GM12878 (cell line): ENCODE measurements at regions not wholly inside any gene's neighbourhood (a gene's known extent, or its start where the extent isn't known, plus 50 kb on each side); places are given as distances from the start of the nearest gene placed in this dataset.

ENCODE experiments used
- ATAC-seq: fragments of 200-7000 bp; cut with Tn5 transposase; 3 replicates; pipeline ENCODE4 v1.9.1; 2020; ENCODE audit warnings: mild to moderate bottlenecking, moderate library complexity
- BruUV-seq: library from RNA; stranded (reverse); fragments of 400-500 nt; replicated peaks from 2 replicates; lab custom pipeline; 2021; lab: Mats Ljungman, UMichigan
- CTCF ChIA-PET: fragments of 300-600 bp; sonication (Branson Sonifier 250); formaldehyde crosslinking; extraction: SDS; loops from one replicate; lab custom pipeline; 2021; ENCODE audit warnings: inconsistent platforms; lab: Yijun Ruan, JAX
- POLR2A ChIA-PET: fragments of 350-600 bp; formaldehyde crosslinking; extraction: SDS; loops from one replicate; lab custom pipeline; 2021; ENCODE audit warnings: inconsistent platforms; lab: Charles Lee
- RAD21 ChIA-PET: fragments of 300-600 bp; sonication (Branson Sonifier 250); formaldehyde crosslinking; loops from one replicate; lab custom pipeline; 2023; ENCODE audit warnings: antibody characterized with exemption; ENCODE audit not compliant: unreplicated experiment; lab: Charles Lee
- SMC1A ChIA-PET: fragments of 300-600 bp; sonication (Branson Sonifier 250); formaldehyde crosslinking; loops from one replicate; lab custom pipeline; 2023; ENCODE audit not compliant: unreplicated experiment, uncharacterized antibody; lab: Charles Lee
- DNase-seq: peaks from one replicate; pipeline ENCODE4 v3.0.0-alpha.2; 2011; ENCODE audit warnings: low read depth, low spot score
- FAIRE-seq: peaks from 3 replicates; lab custom pipeline; 2011; peaks lifted over from hg19 to GRCh38; lab: Jason Lieb, UNC
- H2AFZ ChIP-seq: 2 replicates; pipeline ENCODE4 v1.6.0; 2011; ENCODE audit warnings: low read depth, low read length, control low read depth; ENCODE audit not compliant: control insufficient read depth
- H3K27ac ChIP-seq: 2 replicates; pipeline ENCODE4 v1.5.1; 2011; ENCODE audit warnings: control low read depth; ENCODE audit not compliant: control insufficient read depth, insufficient read depth
- H3K27me3 ChIP-seq, 2 experiments: replicated peaks in 1 of 2; 2 replicates each; pipeline versions ENCODE4 v1.6.0 to v1.6.1; 2011; ENCODE audit warnings: low read length in 1 of 2; ENCODE audit not compliant: control insufficient read depth in 2 of 2, insufficient read depth in 2 of 2
- H3K36me3 ChIP-seq, 2 experiments: 2 replicates each; pipeline ENCODE4 v1.5.1; 2011; ENCODE audit warnings: low read length in 1 of 2; ENCODE audit not compliant: control insufficient read depth in 2 of 2, insufficient read depth in 2 of 2
- H3K4me1 ChIP-seq: 2 replicates; pipeline ENCODE4 v1.6.1; 2011; ENCODE audit warnings: mild to moderate bottlenecking, low read length, moderate library complexity, mixed read lengths; ENCODE audit not compliant: control insufficient read depth, insufficient read depth
- H3K4me2 ChIP-seq: 2 replicates; pipeline ENCODE4 v1.6.0; 2011; ENCODE audit warnings: control low read depth; ENCODE audit not compliant: control insufficient read depth, insufficient read depth
- H3K4me3 ChIP-seq: fragments of 200-600 bp; sonication (generic); 2 replicates; pipeline ENCODE4 v1.5.1; 2016
- H3K79me2 ChIP-seq: 2 replicates; pipeline ENCODE4 v1.6.0; 2011; ENCODE audit warnings: low read length; ENCODE audit not compliant: control insufficient read depth, insufficient read depth
- H3K9ac ChIP-seq: 2 replicates; pipeline ENCODE4 v1.8.0; 2011; ENCODE audit warnings: low read length, control low read depth, mixed read lengths; ENCODE audit not compliant: control insufficient read depth, insufficient read depth
- H3K9me3 ChIP-seq: replicated peaks from 3 replicates; pipeline ENCODE4 v1.5.1; 2011; ENCODE audit warnings: mild to moderate bottlenecking, low read length; ENCODE audit not compliant: control insufficient read depth, insufficient read depth
- H4K20me1 ChIP-seq: 2 replicates; pipeline ENCODE4 v1.6.0; 2011; ENCODE audit not compliant: control insufficient read depth, insufficient read depth
- BHLHE40 ChIP-seq, 2 experiments: fragments of 450-650 bp in 1 of 2; IDR thresholded peaks; 2 replicates each; pipeline ENCODE4 v1.6.1; 2011 to 2017; ENCODE audit warnings: low read depth in 2 of 2, borderline replicate concordance in 1 of 2, improper control_type of control experiment in 1 of 2, low read length in 1 of 2, mild to moderate bottlenecking in 1 of 2
- HDAC6 ChIP-seq: fragments of 200-600 bp; sonication (generic); IDR thresholded peaks from one replicate; pipeline ENCODE4 v1.8.0; 2017; ENCODE audit warnings: antibody characterized with exemption; ENCODE audit not compliant: unreplicated experiment
- MEF2B ChIP-seq: fragments of 450-650 bp; IDR thresholded peaks from 2 replicates; pipeline ENCODE4 v1.6.1; 2018; ENCODE audit warnings: mild to moderate bottlenecking, moderate library complexity; ENCODE audit not compliant: partially characterized antibody, poor library complexity, severe bottlenecking
- TCF12 ChIP-seq: IDR thresholded peaks from 2 replicates; pipeline ENCODE4 v1.6.1; 2011; ENCODE audit warnings: low read depth, mild to moderate bottlenecking, low read length
- ZSCAN29 ChIP-seq: fragments of 450-650 bp; IDR thresholded peaks from 2 replicates; pipeline ENCODE4 v1.6.1; 2017; ENCODE audit warnings: mild to moderate bottlenecking, moderate library complexity
- WGBS: methylation state at CpG from one replicate; pipeline ENCODE4 v1.1.6; 2016; ENCODE audit warnings: low lambda C conversion rate; ENCODE audit not compliant: insufficient replicate concordance, insufficient coverage; ENCODE audit errors: missing lambda C conversion rate; 5-methylcytosine and 5-hydroxymethylcytosine counted together
- in situ Hi-C: fragments of 300-500 bp; cut with MboI; formaldehyde crosslinking; loops from 9 replicates; pipeline ENCODE4 v1.14.3; 2018; ENCODE audit warnings: mixed read lengths
- intact Hi-C: fragments of 100-400 bp; cut with micrococcal nuclease; formaldehyde crosslinking; loops from one replicate; pipeline ENCODE4 v1.14.2; 2022; ENCODE audit not compliant: unreplicated experiment
- TF ChIP-seq, protein P1 (sequence below): fragments of 450-650 bp; IDR thresholded peaks from 2 replicates; pipeline ENCODE4 v1.6.1; 2017; ENCODE audit warnings: mild to moderate bottlenecking
- TF ChIP-seq, protein P2 (sequence below): fragments of 450-650 bp; IDR thresholded peaks from 2 replicates; pipeline ENCODE4 v1.6.1; 2016; ENCODE audit warnings: mild to moderate bottlenecking
- TF ChIP-seq, protein P3 (sequence below): fragments of 450-650 bp; IDR thresholded peaks from 2 replicates; pipeline ENCODE4 v1.6.1; 2018; ENCODE audit warnings: mild to moderate bottlenecking, low read depth, moderate library complexity; ENCODE audit not compliant: partially characterized antibody

DNA sequence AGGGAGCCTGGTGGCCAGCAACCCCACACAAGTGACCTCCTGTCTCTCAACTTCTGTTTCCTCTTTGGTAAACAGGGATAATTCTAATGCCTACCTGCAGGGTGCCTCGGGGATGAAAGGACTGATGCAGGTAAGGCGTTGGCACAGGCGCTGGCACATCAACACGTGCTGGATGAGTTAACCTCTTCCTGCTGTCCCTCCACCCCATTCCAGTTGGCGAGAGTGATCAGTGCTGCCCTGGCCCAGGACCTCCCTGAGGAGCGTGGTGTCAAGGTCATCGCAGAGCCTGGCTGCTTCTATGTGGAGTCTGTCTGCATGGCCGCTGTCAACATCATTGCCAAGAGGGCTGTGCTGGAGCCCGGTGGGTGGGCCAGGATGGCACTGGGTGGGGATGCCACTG lies 69.1 kb upstream of the TINAGL1 start:
- H2AFZ ChIP-seq, result no peak overlapping the region
- ChIA-PET RAD21 (interaction anchor here (1.2 to 7.5 kb wide), 9 partner anchors 17 to 114 kb away, joined by 3 to 122 read pairs (median 41); no protein-coding TSS in a partner anchor), POLR2A (interaction anchor here (0.7 to 8.3 kb wide), 11 partner anchors 13 to 86 kb away, joined by 3 to 260 read pairs (median 6); no protein-coding TSS in a partner anchor), SMC1A (interaction anchor here (0.6 to 9.0 kb wide), 17 partner anchors 13 to 114 kb away, joined by 3 to 230 read pairs (median 9); no protein-coding TSS in a partner anchor), CTCF (interaction anchor here (0.5 to 6.6 kb wide), 13 partner anchors 16 to 113 kb away, joined by 3 to 73 read pairs (median 8); no protein-coding TSS in a partner anchor)
- FAIRE-seq (no peak), ATAC-seq (no peak; the same call in 1 of the 3 replicates), DNase-seq (no peak)
- no peaks in the 10 kb centered on the region for H3K36me3 ChIP-seq
- no peak overlapping the region for H3K27ac ChIP-seq
- 72% methylated on average over 9 of the region's 9 CpGs for WGBS
- in situ Hi-C loops, result no loop called here
- no peaks in the 10 kb centered on the region for H3K9me3 ChIP-seq
- no peaks in the 10 kb centered on the region for H3K27me3 ChIP-seq
- H3K4me2 ChIP-seq, result no peak overlapping the region
- TF ChIP-seq HDAC6, result no peak
- no peak for TF ChIP-seq MEF2B
- no peak for TF ChIP-seq ZSCAN29
- TF ChIP-seq, protein P1, sequence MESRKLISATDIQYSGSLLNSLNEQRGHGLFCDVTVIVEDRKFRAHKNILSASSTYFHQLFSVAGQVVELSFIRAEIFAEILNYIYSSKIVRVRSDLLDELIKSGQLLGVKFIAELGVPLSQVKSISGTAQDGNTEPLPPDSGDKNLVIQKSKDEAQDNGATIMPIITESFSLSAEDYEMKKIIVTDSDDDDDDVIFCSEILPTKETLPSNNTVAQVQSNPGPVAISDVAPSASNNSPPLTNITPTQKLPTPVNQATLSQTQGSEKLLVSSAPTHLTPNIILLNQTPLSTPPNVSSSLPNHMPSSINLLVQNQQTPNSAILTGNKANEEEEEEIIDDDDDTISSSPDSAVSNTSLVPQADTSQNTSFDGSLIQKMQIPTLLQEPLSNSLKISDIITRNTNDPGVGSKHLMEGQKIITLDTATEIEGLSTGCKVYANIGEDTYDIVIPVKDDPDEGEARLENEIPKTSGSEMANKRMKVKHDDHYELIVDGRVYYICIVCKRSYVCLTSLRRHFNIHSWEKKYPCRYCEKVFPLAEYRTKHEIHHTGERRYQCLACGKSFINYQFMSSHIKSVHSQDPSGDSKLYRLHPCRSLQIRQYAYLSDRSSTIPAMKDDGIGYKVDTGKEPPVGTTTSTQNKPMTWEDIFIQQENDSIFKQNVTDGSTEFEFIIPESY, result no peak
- TF ChIP-seq, protein P2, sequence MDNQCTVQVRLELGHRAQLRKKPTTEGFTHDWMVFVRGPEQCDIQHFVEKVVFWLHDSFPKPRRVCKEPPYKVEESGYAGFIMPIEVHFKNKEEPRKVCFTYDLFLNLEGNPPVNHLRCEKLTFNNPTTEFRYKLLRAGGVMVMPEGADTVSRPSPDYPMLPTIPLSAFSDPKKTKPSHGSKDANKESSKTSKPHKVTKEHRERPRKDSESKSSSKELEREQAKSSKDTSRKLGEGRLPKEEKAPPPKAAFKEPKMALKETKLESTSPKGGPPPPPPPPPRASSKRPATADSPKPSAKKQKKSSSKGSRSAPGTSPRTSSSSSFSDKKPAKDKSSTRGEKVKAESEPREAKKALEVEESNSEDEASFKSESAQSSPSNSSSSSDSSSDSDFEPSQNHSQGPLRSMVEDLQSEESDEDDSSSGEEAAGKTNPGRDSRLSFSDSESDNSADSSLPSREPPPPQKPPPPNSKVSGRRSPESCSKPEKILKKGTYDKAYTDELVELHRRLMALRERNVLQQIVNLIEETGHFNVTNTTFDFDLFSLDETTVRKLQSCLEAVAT, result 0 out of 2 replicates have a peak, but pooled peaks have one; percentile 11
- TF ChIP-seq BHLHE40 (IDR thresholded peaks at IDR 0.05; ENCODE audit: borderline replicate concordance in 1 of 2, low read depth in 2 of 2, low read length in 1 of 2), result peak in 1 of 2 experiments; percentile 67; a peak in 2 of 4 replicates
- TF ChIP-seq TCF12, result no peak
- TF ChIP-seq, protein P3, sequence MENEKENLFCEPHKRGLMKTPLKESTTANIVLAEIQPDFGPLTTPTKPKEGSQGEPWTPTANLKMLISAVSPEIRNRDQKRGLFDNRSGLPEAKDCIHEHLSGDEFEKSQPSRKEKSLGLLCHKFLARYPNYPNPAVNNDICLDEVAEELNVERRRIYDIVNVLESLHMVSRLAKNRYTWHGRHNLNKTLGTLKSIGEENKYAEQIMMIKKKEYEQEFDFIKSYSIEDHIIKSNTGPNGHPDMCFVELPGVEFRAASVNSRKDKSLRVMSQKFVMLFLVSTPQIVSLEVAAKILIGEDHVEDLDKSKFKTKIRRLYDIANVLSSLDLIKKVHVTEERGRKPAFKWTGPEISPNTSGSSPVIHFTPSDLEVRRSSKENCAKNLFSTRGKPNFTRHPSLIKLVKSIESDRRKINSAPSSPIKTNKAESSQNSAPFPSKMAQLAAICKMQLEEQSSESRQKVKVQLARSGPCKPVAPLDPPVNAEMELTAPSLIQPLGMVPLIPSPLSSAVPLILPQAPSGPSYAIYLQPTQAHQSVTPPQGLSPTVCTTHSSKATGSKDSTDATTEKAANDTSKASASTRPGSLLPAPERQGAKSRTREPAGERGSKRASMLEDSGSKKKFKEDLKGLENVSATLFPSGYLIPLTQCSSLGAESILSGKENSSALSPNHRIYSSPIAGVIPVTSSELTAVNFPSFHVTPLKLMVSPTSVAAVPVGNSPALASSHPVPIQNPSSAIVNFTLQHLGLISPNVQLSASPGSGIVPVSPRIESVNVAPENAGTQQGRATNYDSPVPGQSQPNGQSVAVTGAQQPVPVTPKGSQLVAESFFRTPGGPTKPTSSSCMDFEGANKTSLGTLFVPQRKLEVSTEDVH, result no peak
- BruUV-seq, result no TSS peak
- peaks cover 23% of the 10 kb centered on the region for H3K4me1 ChIP-seq
- no peak overlapping the region for H3K9ac ChIP-seq
- intact Hi-C loops, result loop anchor here (5.0 kb wide), 1 partner anchor 45 kb away; no protein-coding TSS in a partner anchor
- H4K20me1 ChIP-seq, result no peaks in the 10 kb centered on the region
- H3K4me3 ChIP-seq, result no peak overlapping the region
- no peaks in the 10 kb centered on the region for H3K79me2 ChIP-seq
